ENCODE measurements at regions not wholly inside any gene's neighbourhood (a gene's known extent, or its start where the extent isn't known, plus 50 kb on each side); places are given as distances from the start of the nearest gene placed in this dataset.

GRCh38 chr10:28971764-28972163 lies 294.4 kb downstream of the BAMBI start:
- Mint-ChIP-seq H3K9me3 (peaks cover 0 to 6% (median 0%) of the 10 kb centered on the region in 7 donors), H3K4me3 (no peak overlapping the region), H3K27me3 (ENCODE audit: low read depth in 3 of 3) (peaks cover 0 to 3% (median 1%) of the 10 kb centered on the region in 3 donors), H3K27ac (no peak overlapping the region), H3K4me1 (no peaks in the 10 kb centered on the region), H3K36me3 (no peaks in the 10 kb centered on the region)
- WGBS (ENCODE audit: insufficient coverage), result 100% methylated on average over 3 of the region's 5 CpGs
- no peak overlapping the region for H3K27ac ChIP-seq (ENCODE audit: low read depth in 1 of 2, low read length in 2 of 2)
- H3K4me2 ChIP-seq (replicated peaks; ENCODE audit: extremely low read depth, low read length, poor library complexity, severe bottlenecking), result no peak overlapping the region
- H3K4me1 ChIP-seq (ENCODE audit: control insufficient read depth in 1 of 2, insufficient read depth in 2 of 2, low read length in 2 of 2), result no peaks in the 10 kb centered on the region
- no peak overlapping the region for H3K4me3 ChIP-seq (replicated peaks in 1 of 3; ENCODE audit: low read depth in 2 of 3, low read length in 3 of 3)
- no peak for DNase-seq
- H3K9me3 ChIP-seq (replicated peaks in 1 of 2; ENCODE audit: control insufficient read depth in 1 of 2, insufficient read depth in 1 of 2, low read length in 2 of 2), result no peaks in the 10 kb centered on the region
- H2AFZ ChIP-seq (ENCODE audit: insufficient read depth, low read depth, low read length, poor library complexity, severe bottlenecking), result no peak overlapping the region
- H3K79me2 ChIP-seq (ENCODE audit: insufficient read depth, low read length), result no peaks in the 10 kb centered on the region
- H4K20me1 ChIP-seq (ENCODE audit: insufficient read depth, low read length), result no peaks in the 10 kb centered on the region
- intact Hi-C loops (cut with micrococcal nuclease), result no loop called here
- no peak overlapping the region for H3K9ac ChIP-seq (ENCODE audit: insufficient read depth, low read length, poor library complexity, severe bottlenecking)
- no peaks in the 10 kb centered on the region for H3K36me3 ChIP-seq (replicated peaks in 1 of 2; ENCODE audit: control insufficient read depth in 1 of 2, insufficient read depth in 2 of 2, low read length in 2 of 2)
- TF ChIP-seq, protein P1, sequence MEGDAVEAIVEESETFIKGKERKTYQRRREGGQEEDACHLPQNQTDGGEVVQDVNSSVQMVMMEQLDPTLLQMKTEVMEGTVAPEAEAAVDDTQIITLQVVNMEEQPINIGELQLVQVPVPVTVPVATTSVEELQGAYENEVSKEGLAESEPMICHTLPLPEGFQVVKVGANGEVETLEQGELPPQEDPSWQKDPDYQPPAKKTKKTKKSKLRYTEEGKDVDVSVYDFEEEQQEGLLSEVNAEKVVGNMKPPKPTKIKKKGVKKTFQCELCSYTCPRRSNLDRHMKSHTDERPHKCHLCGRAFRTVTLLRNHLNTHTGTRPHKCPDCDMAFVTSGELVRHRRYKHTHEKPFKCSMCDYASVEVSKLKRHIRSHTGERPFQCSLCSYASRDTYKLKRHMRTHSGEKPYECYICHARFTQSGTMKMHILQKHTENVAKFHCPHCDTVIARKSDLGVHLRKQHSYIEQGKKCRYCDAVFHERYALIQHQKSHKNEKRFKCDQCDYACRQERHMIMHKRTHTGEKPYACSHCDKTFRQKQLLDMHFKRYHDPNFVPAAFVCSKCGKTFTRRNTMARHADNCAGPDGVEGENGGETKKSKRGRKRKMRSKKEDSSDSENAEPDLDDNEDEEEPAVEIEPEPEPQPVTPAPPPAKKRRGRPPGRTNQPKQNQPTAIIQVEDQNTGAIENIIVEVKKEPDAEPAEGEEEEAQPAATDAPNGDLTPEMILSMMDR (IDR thresholded peaks at IDR 0.05), result no peak
- H3K27me3 ChIP-seq (ENCODE audit: control insufficient read depth in 2 of 2, insufficient read depth in 2 of 2, low read length in 2 of 2), result no peaks in the 10 kb centered on the region

DNA sequence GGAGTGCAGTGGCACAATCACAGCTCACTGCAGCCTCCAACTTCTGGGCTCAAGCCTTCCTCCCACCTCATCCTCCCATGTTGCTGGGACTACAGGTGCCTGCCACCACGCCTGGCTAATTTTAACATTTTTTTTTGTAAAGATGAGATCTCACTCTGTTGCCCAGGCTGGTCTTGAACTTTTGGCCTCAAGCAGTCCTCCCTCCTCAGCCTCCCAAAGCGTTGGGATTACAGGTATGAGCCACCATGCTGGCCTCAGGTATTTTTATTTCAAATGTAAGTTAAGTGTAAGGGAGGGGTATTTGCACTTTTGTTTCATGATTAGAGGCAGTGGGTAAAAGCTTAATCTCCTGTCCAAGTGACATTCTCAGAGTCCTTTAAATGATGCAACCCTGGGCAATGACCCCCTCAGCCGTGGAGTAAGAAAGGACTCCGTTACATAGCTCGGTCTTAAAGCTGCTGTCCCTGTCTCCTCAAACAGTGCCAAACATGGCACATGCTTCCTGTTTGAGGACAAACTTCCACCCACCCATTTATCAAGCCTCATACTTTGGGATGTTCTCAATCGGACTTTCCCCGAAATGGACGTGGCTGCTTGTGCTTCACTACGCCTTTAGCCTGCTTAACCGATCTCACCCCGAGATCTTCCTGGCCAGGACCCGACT lies 296.1 kb downstream of the BAMBI start:
- Histone ChIP-seq H4K20me1 (ENCODE audit: insufficient read depth, low read length) (no peaks in the 10 kb centered on the region), H2AFZ (ENCODE audit: insufficient read depth, low read depth, low read length, poor library complexity, severe bottlenecking) (no peak overlapping the region), H3K4me1 (ENCODE audit: control insufficient read depth in 1 of 2, insufficient read depth in 2 of 2, low read length in 2 of 2) (no peaks in the 10 kb centered on the region), H3K27me3 (ENCODE audit: control insufficient read depth in 2 of 2, insufficient read depth in 2 of 2, low read length in 2 of 2) (no peaks in the 10 kb centered on the region), H3K9ac (ENCODE audit: insufficient read depth, low read length, poor library complexity, severe bottlenecking) (no peak overlapping the region), H3K4me2 (replicated peaks; ENCODE audit: extremely low read depth, low read length, poor library complexity, severe bottlenecking) (no peak overlapping the region), H3K27ac (ENCODE audit: low read depth in 1 of 2, low read length in 2 of 2) (no peak overlapping the region), H3K9me3 (replicated peaks in 1 of 2; ENCODE audit: control insufficient read depth in 1 of 2, insufficient read depth in 1 of 2, low read length in 2 of 2) (no peaks in the 10 kb centered on the region), H3K79me2 (ENCODE audit: insufficient read depth, low read length) (no peaks in the 10 kb centered on the region), H3K4me3 (replicated peaks in 1 of 3; ENCODE audit: low read depth in 2 of 3, low read length in 3 of 3) (no peak overlapping the region), H3K36me3 (replicated peaks in 1 of 2; ENCODE audit: control insufficient read depth in 1 of 2, insufficient read depth in 2 of 2, low read length in 2 of 2) (no peaks in the 10 kb centered on the region)
- H3K9me3 Mint-ChIP-seq, result peaks cover 0 to 11% (median 3%) of the 10 kb centered on the region in 7 donors
- WGBS (ENCODE audit: insufficient coverage), result 97% methylated on average over 10 of the region's 12 CpGs
- no peaks in the 10 kb centered on the region for H3K4me1 Mint-ChIP-seq
- H3K36me3 Mint-ChIP-seq, result no peaks in the 10 kb centered on the region
- H3K4me3 Mint-ChIP-seq, result no peak overlapping the region
- peaks cover 1 to 4% (median 3%) of the 10 kb centered on the region in 3 donors for H3K27me3 Mint-ChIP-seq (ENCODE audit: low read depth in 3 of 3)
- DNase-seq, result no peak
- intact Hi-C loops (cut with micrococcal nuclease), result no loop called here
- TF ChIP-seq, protein P1 (IDR thresholded peaks at IDR 0.05), result no peak
- H3K27ac Mint-ChIP-seq, result no peak overlapping the region
